Gastroesophageal sphincter (tissue), 4 donors: ENCODE measurements at regions not wholly inside any gene's neighbourhood (a gene's known extent, or its start where the extent isn't known, plus 50 kb on each side); places are given as distances from the start of the nearest gene placed in this dataset.

Experiments used
- ATAC-seq: fragments of 150-250 bp; one replicate; pipeline ENCODE4 v1.9.1; 2016; ENCODE audit warnings: mild to moderate bottlenecking, moderate library complexity
- H3K27ac ChIP-seq, 4 donors: fragments of 200-600 bp; sonication (generic) in 3 of 4; 1 replicate in 3 of 4; 2 replicates in 1 of 4; pipeline ENCODE4 v1.5.1; 2016 to 2019
- H3K27me3 ChIP-seq: fragments of 200-600 bp; sonication (generic); one replicate; pipeline ENCODE4 v1.5.1; 2019
- H3K36me3 ChIP-seq, 2 donors: fragments of 200-600 bp; sonication (generic); one replicate each; pipeline ENCODE4 v1.5.1; 2019; ENCODE audit warnings: control low read depth in 1 of 2
- H3K4me1 ChIP-seq, 3 donors: fragments of 200-600 bp; sonication (generic); 1 replicate in 2 of 3; 2 replicates in 1 of 3; pipeline ENCODE4 v1.5.1; 2016 to 2019; ENCODE audit warnings: control low read depth in 2 of 3
- H3K4me3 ChIP-seq, 2 donors: fragments of 200-600 bp; sonication (generic); one replicate each; pipeline ENCODE4 v1.5.1; 2019; ENCODE audit warnings: mild to moderate bottlenecking in 1 of 2, moderate library complexity in 1 of 2
- H3K9me3 ChIP-seq, 3 donors: fragments of 200-600 bp; sonication (generic); one replicate each; pipeline ENCODE4 v1.5.1; 2017 to 2019; ENCODE audit warnings: control low read depth in 2 of 3
- EP300 ChIP-seq: sonication (generic); formaldehyde crosslinking; IDR thresholded peaks from one replicate; pipeline ENCODE4 v1.6.1; 2017; ENCODE audit warnings: antibody characterized with exemption, mild to moderate bottlenecking
- POLR2A ChIP-seq, 2 donors: fragments of 450-650 bp; IDR thresholded peaks; one replicate each; pipeline ENCODE4 v1.6.1; 2017; ENCODE audit warnings: antibody characterized with exemption in 2 of 2, mild to moderate bottlenecking in 2 of 2, moderate library complexity in 1 of 2
- POLR2AphosphoS5 ChIP-seq: sonication (generic); formaldehyde crosslinking; IDR thresholded peaks from one replicate; pipeline ENCODE4 v1.6.1; 2017; ENCODE audit warnings: antibody characterized with exemption
- WGBS, 2 donors: methylation state at CpG; one replicate each; pipeline ENCODE4 v1.1.5; 2018; ENCODE audit warnings: low coverage in 1 of 2; 5-methylcytosine and 5-hydroxymethylcytosine counted together
- TF ChIP-seq, protein P1 (sequence below), 4 experiments: fragments of 200-600 bp in 2 of 4; fragments of 450-650 bp in 2 of 4; sonication (generic) in 1 of 4; IDR thresholded peaks; one replicate each; pipeline ENCODE4 v1.5.1; 2017 to 2019; ENCODE audit warnings: antibody characterized with exemption in 4 of 4, mild to moderate bottlenecking in 2 of 4, moderate library complexity in 2 of 4

DNA sequence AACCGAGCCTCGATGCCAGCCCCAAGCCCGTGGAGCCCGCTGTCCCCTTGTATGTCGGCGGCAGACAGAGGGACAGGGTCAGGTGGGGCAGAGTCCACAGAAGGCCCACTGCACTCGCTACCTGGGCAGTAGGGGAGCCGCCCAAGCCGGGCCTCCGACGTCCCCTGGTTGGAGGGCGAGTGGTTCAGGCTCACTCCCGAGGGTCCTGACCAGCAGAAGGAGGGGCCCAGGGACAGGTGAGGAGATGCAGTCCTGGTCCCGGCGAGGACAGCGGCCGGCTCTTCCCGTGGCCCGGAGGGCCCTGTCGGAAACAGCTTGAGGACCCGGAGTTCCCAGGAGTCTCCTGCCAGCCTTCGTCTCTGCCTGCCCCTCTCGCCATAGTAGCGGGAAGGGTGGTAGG, 216.7 kb upstream of the SFSWAP start:
- Histone ChIP-seq H3K4me1 (no peaks in the 10 kb centered on the region), H3K27me3 (peaks cover 25% of the 10 kb centered on the region), H3K27ac (no peak overlapping the region), H3K36me3 (no peaks in the 10 kb centered on the region), H3K4me3 (no peak overlapping the region), H3K9me3 (no peaks in the 10 kb centered on the region)
- TF ChIP-seq EP300 (no peak), POLR2A (IDR thresholded peaks at IDR 0.05) (no peak), POLR2AphosphoS5 (no peak)
- TF ChIP-seq, protein P1, sequence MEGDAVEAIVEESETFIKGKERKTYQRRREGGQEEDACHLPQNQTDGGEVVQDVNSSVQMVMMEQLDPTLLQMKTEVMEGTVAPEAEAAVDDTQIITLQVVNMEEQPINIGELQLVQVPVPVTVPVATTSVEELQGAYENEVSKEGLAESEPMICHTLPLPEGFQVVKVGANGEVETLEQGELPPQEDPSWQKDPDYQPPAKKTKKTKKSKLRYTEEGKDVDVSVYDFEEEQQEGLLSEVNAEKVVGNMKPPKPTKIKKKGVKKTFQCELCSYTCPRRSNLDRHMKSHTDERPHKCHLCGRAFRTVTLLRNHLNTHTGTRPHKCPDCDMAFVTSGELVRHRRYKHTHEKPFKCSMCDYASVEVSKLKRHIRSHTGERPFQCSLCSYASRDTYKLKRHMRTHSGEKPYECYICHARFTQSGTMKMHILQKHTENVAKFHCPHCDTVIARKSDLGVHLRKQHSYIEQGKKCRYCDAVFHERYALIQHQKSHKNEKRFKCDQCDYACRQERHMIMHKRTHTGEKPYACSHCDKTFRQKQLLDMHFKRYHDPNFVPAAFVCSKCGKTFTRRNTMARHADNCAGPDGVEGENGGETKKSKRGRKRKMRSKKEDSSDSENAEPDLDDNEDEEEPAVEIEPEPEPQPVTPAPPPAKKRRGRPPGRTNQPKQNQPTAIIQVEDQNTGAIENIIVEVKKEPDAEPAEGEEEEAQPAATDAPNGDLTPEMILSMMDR (IDR thresholded peaks at IDR 0.05) = no peak
- no CpG with 5 or more reads among the region's 24 CpGs for WGBS, 2 donors
- no peak for ATAC-seq

DNA sequence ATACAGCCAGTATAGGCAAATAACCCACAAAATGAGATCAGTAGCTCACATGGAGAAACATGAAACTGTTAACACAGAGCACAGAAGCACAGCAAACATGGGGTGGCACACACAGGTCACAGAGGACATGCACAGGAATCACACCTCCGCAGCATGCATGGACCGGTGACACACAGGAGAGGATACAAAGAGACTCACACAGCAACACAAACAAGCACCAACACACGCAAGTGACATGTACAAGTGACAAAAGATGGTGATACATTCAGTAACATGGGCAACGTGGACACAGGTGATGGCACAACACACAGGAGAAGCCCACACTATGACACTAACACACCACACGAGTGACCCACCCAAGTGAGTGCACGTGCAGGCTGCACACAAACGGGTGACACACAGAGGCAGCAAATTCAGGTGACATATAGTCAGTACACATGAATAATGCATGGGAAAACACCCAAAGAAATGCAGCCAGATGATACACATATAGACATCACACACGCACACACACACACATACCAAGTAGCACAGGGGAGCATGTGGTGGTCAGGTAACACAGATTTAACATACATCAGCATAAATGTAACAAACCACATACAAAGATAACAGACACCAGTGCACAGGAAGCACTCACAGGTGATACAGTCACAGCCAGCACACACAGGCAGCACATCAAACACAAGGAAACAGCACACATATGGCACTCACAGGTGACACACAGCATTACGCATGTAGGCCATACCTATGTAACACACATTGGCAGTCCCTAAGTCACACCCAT, 216.0 kb upstream of the SFSWAP start:
- H3K36me3 ChIP-seq = no peaks in the 10 kb centered on the region
- H3K27ac ChIP-seq = no peak overlapping the region
- H3K4me3 ChIP-seq = no peak overlapping the region
- no peak for ATAC-seq
- 83 to 86% methylated on average over 7 to 8 of the region's 9 CpGs for WGBS, 2 donors
- peaks cover 25% of the 10 kb centered on the region for H3K27me3 ChIP-seq
- no peaks in the 10 kb centered on the region for H3K4me1 ChIP-seq
- no peaks in the 10 kb centered on the region for H3K9me3 ChIP-seq
- TF ChIP-seq POLR2AphosphoS5 (no peak), EP300 (no peak), POLR2A (IDR thresholded peaks at IDR 0.05) (no peak)
- TF ChIP-seq, protein P1 (IDR thresholded peaks at IDR 0.05) = no peak

DNA sequence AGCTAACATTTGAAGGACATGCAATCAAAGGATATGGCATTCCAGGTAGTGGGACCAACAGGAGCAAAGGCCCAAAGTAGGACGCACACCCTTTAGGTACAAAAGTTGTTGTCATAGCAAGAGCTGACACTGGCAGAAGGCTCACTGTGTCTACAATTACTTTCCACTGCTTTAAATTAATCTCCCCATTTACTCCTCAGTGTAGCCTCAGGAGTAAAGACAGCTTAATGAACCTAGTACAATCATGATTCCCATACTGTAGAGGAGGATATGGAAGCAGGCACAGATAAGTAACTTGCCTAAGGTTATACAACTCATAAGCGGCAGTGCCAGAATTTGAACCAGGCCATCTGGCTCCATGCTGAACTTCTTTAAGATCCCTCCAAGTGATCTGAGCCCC, 212.9 kb upstream of the SFSWAP start:
- H3K4me1 ChIP-seq = no peaks in the 10 kb centered on the region
- ATAC-seq = no peak
- 87 to 100% methylated on average over 1 to 2 of the region's 2 CpGs for WGBS, 2 donors
- H3K27ac ChIP-seq = no peak overlapping the region
- no peak overlapping the region for H3K4me3 ChIP-seq
- H3K27me3 ChIP-seq = peaks cover 25% of the 10 kb centered on the region
- no peaks in the 10 kb centered on the region for H3K9me3 ChIP-seq
- no peaks in the 10 kb centered on the region for H3K36me3 ChIP-seq
- no peak for TF ChIP-seq POLR2AphosphoS5
- no peak for TF ChIP-seq POLR2A (IDR thresholded peaks at IDR 0.05)
- TF ChIP-seq, protein P1 (IDR thresholded peaks at IDR 0.05) = no peak
- no peak for TF ChIP-seq EP300

DNA sequence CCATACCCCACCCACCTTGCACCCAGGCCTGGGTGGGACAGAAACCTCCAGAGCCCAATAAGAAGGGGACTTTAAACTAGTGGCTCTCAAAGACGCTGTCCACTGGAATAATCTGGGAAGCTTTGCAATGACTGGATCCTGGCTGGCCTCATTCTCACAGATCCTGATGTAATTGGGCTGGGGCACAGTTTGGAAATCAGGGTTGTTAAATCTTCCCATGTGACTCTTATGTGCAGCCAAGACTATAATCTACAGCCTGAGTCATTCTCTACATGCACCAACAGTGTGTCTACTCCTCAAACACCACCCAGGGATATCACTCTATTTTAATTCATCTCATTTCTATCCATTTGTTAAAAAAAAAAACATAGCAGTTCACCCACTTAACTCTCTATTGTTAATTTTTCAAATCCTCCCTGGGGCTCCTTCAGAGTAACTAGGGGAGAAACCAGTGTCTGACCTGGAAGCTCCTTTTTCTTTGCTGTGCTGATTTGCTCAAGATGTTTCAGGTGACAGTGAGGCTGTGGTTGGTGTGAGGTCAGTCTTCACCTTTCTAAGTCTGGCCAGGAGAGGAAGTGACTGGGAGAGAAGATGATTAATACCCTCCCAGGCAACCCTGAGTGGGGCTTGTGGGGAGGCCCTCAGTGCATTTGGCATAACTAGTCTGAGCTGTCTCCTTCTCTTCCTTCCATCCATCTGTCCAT, 211.6 kb upstream of the SFSWAP start:
- H3K27ac ChIP-seq = no peak overlapping the region
- no CpG with 5 or more reads among the region's 1 CpG for WGBS, 2 donors
- ATAC-seq = peak; percentile 89
- H3K4me1 ChIP-seq = no peaks in the 10 kb centered on the region
- H3K36me3 ChIP-seq = no peaks in the 10 kb centered on the region
- peaks cover 13% of the 10 kb centered on the region for H3K27me3 ChIP-seq
- no peaks in the 10 kb centered on the region for H3K9me3 ChIP-seq
- TF ChIP-seq, protein P1 (IDR thresholded peaks at IDR 0.05) = no peak
- TF ChIP-seq EP300 (no peak), POLR2A (IDR thresholded peaks at IDR 0.05) (no peak), POLR2AphosphoS5 (no peak)
- H3K4me3 ChIP-seq = no peak overlapping the region

DNA sequence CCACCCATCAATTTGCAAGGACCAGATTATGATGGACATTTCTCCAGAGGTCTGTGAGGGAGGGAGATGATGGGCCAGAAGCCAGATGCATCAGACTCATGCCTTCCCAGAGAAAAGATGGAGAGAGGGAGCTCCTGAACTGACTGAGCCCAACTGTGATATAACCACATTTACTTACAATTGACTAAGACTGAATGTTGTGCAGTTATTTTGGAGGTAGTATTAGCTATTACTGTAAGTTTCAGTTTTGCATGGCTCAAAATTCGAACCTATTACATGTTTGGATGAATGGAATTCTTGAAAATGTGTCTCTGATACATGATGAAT, 211.1 kb upstream of the SFSWAP start:
- Histone ChIP-seq H3K27ac (no peak overlapping the region), H3K36me3 (no peaks in the 10 kb centered on the region), H3K4me1 (no peaks in the 10 kb centered on the region), H3K4me3 (no peak overlapping the region), H3K27me3 (peaks cover 8% of the 10 kb centered on the region), H3K9me3 (no peaks in the 10 kb centered on the region)
- ATAC-seq = no peak
- TF ChIP-seq POLR2AphosphoS5 (no peak), EP300 (no peak), POLR2A (IDR thresholded peaks at IDR 0.05) (no peak)
- TF ChIP-seq, protein P1 (IDR thresholded peaks at IDR 0.05) = no peak
- 57% methylated on average over 1 of the region's 1 CpG for WGBS, 2 donors
